Erythroblast (primary cell): ENCODE measurements at regions not wholly inside any gene's neighbourhood (a gene's known extent, or its start where the extent isn't known, plus 50 kb on each side); places are given as distances from the start of the nearest gene placed in this dataset.
"Not testable (repeated sequence)": the region's sequence is repeated elsewhere in the genome, so short reads cannot be mapped to it uniquely, and the experiment has no call there.

Experiments used
- GATA1 ChIP-seq: IDR thresholded peaks from 2 replicates; pipeline ENCODE4 v1.6.1; 2011; ENCODE audit warnings: low read depth, mild to moderate bottlenecking, control low read depth, low read length, moderate library complexity
- POLR2A ChIP-seq: IDR thresholded peaks from 2 replicates; pipeline ENCODE4 v1.6.1; 2011; ENCODE audit warnings: mild to moderate bottlenecking, low read length

GRCh38 chr7:17582696-17583095 is 284.2 kb downstream of the AHR start:
- not testable (repeated sequence) for TF ChIP-seq POLR2A, GATA1
